Activated gamma-delta T cell (primary cell): ENCODE measurements at regions not wholly inside any gene's neighbourhood (a gene's known extent, or its start where the extent isn't known, plus 50 kb on each side); places are given as distances from the start of the nearest gene placed in this dataset.
"Not testable (repeated sequence)": the region's sequence is repeated elsewhere in the genome, so short reads cannot be mapped to it uniquely, and the experiment has no call there.

ENCODE experiments used
- DNase-seq: peaks from one replicate; lab custom pipeline; 2025; lab: John Stamatoyannopoulos, UW

DNA sequence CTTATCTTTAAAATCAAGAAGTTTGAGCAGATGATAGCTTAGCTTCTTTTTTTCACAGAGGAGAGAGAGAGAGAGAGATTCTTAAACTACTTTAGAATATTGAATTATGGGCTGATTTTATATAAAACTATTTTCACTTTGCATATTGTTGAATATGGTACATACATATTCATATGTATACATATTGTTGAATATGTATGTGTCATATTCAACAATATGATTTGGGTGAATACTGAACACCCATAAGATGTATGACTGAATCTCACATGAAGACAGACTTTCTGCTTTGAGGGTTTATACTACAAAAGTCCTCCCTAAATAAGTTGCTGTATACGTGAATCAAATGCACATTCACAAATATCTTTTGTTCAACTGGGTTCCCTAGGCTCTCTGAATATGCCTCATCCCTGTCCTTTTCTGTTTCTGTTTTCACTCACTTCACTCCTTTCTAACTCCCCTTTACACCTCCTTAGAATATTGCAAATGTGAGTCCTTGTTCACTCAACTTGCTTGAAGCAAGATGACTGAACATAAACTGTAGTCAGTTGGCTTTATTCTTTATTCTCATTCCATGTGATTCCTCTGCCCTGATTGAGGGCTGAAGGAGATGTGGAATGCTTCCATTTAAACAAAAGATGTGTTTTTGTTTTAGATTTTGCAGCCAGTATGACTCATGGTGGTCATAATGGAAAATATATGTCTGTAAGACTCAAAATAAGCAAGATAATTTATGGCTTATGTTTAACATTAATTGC lies 225.4 kb upstream of the DAB2 start:
- DNase-seq, result no peak

- DNase-seq, result no peak
Observed at GRCh38 chr5:39648848-39649227, 224.1 kb upstream of the DAB2 start.

DNA sequence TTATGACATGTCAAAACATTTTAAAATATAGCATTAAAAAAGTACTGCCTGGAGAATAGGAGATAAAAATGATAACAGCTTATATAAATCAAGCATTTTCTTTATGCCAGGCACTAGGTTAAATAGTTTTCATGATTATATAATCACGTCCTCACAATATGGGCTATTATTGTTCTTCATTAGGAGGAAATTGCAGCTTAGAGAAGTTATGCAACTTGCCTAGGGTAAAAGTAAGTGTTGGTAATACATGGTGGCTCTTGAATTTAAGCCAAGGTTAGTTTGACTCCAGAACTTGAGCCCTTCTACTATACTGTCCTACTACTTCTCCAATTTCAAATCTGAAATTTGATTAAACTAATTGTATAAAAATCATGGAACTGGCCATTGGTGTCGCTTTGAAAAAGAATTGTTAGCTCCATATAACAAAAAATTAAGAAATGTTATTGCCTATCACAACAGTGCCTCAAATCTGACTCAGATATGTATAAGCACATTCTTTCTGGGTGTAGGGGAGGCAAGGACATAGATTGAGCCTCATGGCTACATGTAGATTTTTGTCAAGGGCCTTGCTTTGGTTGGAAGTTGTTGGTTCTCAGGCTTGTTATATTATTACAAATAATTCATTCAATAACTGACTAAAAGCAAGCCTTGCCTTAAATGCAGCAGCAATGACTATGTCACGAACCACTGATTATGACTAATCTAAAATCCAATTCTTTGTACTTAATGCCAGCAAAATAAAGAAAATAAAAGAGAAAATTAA lies 223.5 kb upstream of the DAB2 start:
- no peak for DNase-seq

- no peak for DNase-seq
Observed at GRCh38 chr5:39640552-39640951, 215.8 kb upstream of the DAB2 start.

DNA sequence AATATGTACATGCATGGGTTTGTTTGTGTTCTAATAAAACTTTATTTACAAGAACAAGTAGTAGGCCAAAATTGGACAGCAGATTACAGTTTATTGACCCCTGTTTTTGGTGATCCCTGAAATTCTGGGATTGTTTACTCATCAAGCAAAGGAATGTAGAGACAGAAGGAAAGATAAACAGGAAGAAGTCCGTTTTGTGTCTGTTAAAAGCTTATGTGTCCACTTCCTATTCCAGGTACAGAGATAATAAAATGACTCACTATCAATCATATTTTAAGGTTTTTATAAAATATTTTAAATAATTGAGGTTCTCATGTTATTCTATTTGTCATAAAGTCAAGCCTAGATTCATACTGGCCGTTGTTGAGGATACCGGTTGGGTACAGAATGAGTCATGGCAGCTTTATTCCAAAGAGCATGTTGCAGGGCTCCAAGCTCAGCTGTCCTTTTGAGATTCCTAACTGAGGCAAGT lies 214.9 kb upstream of the DAB2 start:
- DNase-seq, result no peak

- no peak for DNase-seq
Observed at GRCh38 chr5:39638813-39639212, 214.0 kb upstream of the DAB2 start.

DNA sequence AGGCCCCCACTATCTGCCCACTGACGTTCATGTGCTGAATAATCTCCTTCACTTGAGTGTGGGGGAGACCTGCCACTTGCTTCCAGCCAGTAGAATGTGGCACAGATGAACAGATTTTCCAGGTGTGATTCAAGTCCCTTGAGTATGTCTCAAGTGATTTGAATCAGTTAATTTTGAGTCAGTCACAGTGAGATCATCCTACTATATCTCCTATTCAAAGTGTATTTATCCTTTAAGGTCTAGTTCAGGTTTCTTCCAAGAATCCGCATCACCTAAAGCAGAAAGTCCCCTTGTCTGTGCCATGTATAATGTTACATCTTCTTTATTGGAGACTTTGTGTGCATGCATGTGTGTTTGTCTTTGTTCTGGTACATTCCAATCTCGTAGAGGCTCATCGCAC lies 208.3 kb upstream of the DAB2 start:
- no peak for DNase-seq

DNA sequence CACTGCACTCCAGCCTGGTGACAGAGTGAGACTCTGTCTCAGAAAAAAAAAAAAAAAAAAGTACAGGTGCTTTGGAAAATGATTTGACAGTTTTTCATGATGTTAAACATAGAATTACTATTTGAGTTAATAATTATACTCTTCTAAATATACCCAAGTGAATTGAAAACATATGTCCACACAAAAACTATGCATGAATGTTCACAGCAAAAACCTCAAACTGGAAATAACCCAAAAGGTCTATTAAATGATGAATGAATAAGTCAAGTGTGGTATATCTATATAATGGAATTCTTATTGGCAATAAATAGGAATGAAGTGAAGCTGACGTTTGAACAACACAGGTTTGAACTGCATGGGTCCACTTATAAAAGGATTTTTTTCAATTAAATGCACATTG lies 207.2 kb upstream of the DAB2 start:
- DNase-seq, result no peak

DNA sequence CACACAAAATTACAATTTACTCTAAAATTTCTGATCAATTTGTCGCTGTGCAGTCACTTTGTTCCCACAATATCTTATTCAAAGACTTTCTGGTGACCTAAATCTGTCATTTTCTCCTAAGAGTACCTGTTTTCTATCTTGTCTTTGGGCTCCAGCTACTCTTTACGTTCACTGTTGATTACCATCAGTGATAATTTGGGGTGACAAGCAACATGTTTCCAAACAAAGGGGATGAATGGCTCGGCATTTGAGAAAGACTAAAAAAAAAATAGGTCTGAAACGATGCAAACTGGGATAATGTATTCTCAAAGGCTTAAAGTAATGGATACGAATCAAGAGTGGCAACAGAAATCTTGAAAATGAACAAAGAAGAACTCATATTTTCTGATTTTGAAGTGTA lies 205.2 kb upstream of the DAB2 start:
- DNase-seq, result no peak

DNA sequence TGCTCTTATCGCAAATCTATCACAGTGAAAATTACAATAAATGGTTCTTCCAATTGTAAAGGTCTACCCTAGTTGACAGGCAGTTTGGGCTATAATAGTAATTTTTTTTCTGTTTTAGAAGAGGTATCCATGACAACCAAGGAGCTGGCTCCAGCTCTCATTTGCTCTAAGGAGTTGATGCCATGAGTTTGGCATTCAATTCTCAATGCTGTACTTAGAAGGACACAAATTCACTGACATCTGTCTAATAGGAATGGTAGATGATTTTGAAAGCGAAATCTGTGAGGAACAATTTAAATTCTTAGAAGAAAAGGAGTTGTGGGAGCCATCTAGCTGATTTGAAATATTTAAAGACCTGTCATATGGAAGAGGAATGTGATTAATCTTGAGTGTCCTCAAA lies 203.6 kb upstream of the DAB2 start:
- no peak for DNase-seq

DNA sequence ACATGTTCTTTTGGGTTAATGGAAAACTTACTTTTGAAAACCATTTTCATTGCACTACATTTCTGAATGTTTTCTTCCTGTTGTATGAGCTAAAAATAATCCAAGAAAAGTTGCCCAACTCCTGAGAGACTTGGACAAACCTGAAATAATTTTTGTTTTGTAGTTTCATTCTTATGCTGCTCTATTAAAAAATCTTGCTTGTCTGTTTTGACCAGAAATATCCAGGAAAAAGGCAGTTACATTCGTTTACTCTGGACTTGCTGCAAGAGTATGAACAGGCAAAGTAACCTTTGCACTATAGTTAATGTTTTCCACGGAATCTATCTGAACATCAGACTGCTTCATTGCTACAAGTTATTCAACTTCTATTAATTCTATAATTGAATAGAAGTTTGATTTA lies 200.1 kb upstream of the DAB2 start:
- no peak for DNase-seq

GRCh38 chr5:39624268-39624886 lies 199.6 kb upstream of the DAB2 start:
- no peak for DNase-seq

- DNase-seq, result no peak
Observed at GRCh38 chr5:39623291-39623865, 198.6 kb upstream of the DAB2 start.

DNA sequence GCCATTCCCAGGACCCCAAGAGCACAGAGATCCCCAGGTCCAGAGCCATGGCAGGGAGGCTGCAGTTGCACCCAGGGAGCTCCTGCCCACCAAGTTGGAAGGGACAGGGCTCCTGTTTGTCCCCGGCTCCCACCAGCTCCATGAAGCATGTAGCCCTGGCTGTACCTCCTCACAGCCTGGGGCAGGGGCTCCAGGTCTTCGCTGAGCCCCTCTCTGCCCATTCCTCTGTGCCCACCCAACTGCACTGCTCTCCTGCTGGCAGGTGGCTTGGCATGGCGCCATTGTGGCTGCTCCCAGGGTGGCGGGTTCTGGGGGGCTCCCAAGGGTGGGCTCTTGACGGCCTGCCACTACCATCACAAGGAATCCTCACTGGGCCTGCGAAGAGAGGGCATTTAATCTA lies 197.5 kb upstream of the DAB2 start:
- DNase-seq, result no peak

GRCh38 chr5:39619168-39619818 lies 194.5 kb upstream of the DAB2 start:
- no peak for DNase-seq

GRCh38 chr5:39618391-39618790 lies 193.6 kb upstream of the DAB2 start:
- DNase-seq, result no peak

DNA sequence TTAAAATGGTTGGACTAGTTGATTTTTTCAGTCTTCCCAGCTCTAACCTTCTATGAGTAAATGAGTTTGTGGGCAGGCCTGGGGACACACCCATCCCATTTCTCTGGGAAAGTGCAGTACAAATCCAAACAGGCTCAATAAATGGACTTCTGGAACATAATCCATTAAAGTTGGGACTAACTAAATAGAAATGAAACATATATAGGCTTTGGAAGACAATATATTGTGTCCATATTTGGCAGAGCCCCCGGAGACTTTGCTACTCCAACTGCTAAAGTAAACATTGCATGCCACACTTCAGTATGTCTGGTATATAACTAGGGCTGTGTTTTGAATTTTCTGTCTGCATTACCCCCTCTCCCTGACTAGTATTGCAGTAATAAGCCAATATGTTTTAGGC lies 191.4 kb upstream of the DAB2 start:
- DNase-seq, result no peak

GRCh38 chr5:39611076-39611475 lies 186.3 kb upstream of the DAB2 start:
- DNase-seq, result not testable (repeated sequence)

DNA sequence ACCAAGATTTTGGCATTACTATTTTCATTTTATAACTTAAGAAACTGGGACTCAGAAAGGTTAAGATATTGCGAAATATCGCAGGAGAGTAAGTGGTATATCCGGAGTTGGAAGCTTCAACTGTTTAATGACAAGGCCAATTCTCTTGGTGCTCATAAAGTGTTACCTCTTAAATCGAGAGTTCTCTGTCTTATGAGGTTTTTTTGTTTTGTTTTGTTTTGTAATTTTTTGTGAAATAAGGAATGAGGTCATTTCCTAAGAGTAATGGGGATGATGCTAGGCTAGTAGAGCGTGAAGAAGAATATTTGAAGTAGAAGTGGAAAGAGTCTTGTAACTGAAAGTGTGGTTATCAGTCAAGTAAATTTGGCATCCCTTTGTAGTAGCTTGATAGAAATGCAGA lies 183.2 kb upstream of the DAB2 start:
- DNase-seq, result no peak

- no peak for DNase-seq
Observed at GRCh38 chr5:39606591-39606990, 181.8 kb upstream of the DAB2 start.

- no peak for DNase-seq
Observed at GRCh38 chr5:39605588-39606575, 181.1 kb upstream of the DAB2 start.
